Breast epithelium (tissue), 3 donors: ENCODE measurements at regions not wholly inside any gene's neighbourhood (a gene's known extent, or its start where the extent isn't known, plus 50 kb on each side); places are given as distances from the start of the nearest gene placed in this dataset.

ENCODE experiments used
- CTCF ChIP-seq, 3 donors: fragments of 450-650 bp; IDR thresholded peaks; one replicate each; pipeline ENCODE4 v1.5.1; 2016 to 2017; ENCODE audit warnings: antibody characterized with exemption in 3 of 3, mild to moderate bottlenecking in 3 of 3, moderate library complexity in 3 of 3
- POLR2A ChIP-seq: fragments of 450-650 bp; IDR thresholded peaks from one replicate; pipeline ENCODE4 v1.6.1; 2016; ENCODE audit warnings: antibody characterized with exemption, mild to moderate bottlenecking, moderate library complexity
- POLR2AphosphoS5 ChIP-seq, 3 donors: sonication (generic); formaldehyde crosslinking; IDR thresholded peaks; one replicate each; pipeline ENCODE4 v1.6.1; 2017; ENCODE audit warnings: antibody characterized with exemption in 3 of 3

GRCh38 chr1:56137521-56138505 is 441.6 kb downstream of the PLPP3 start:
- TF ChIP-seq CTCF (IDR thresholded peaks at IDR 0.05) (no peak), POLR2A (no peak), POLR2AphosphoS5 (IDR thresholded peaks at IDR 0.05) (no peak)
